Medulla oblongata (tissue), 1 donor: ENCODE measurements at regions not wholly inside any gene's neighbourhood (a gene's known extent, or its start where the extent isn't known, plus 50 kb on each side); places are given as distances from the start of the nearest gene placed in this dataset.

Experiments
- DNase-seq: peaks from one replicate; pipeline ENCODE4 v3.0.0-alpha.2; 2015; ENCODE audit errors: extremely low spot score

DNA sequence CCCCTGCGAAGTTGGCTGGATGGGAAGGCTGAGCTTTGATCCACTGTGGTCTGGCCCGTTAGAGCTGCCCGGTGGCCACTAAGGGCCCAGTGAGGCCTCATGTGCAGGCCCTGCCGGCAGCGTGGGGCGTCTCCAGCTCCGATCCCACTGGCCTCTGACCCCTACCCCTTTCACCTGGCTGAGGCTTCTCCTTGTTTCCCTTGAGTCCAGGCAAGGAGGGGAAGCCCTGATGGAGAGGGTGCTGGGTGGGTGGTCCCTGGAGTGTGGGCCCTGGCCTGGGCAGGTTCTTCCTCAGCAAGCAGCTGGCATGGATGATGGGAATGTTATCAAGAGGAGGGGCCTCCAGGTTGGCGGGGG is 356.8 kb downstream of the SEC14L1 start:
- no peak for DNase-seq

DNA sequence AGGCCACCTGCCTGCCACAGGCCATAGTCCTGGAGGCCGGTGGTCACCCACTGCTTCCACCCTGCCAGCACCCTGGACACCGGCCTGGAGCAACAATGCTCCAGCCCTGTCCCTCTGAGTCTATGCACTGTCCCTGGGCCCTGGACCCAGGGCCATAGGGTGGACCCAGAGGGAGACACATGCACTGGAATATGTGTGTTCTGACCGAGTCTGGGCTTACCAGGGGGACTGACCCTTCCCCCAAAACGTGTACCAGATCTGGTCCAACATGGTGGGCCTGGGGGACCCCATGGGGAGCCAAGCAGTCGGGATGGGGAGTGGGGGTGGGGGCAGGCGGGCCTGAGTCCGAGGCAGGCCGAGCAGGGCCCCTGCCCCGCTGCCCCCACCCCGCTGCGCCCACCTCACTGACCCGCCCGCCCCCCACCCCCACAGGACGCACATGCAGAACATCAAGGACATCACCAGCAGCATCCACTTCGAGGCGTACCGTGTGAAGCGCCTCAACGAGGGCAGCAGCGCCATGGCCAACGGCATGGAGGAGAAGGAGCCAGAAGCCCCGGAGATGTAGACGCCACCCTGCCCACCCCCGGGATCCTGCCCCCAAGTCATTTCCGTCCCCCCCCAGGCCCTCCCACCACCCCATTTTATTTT is 357.4 kb downstream of the SEC14L1 start:
- DNase-seq = no peak

DNA sequence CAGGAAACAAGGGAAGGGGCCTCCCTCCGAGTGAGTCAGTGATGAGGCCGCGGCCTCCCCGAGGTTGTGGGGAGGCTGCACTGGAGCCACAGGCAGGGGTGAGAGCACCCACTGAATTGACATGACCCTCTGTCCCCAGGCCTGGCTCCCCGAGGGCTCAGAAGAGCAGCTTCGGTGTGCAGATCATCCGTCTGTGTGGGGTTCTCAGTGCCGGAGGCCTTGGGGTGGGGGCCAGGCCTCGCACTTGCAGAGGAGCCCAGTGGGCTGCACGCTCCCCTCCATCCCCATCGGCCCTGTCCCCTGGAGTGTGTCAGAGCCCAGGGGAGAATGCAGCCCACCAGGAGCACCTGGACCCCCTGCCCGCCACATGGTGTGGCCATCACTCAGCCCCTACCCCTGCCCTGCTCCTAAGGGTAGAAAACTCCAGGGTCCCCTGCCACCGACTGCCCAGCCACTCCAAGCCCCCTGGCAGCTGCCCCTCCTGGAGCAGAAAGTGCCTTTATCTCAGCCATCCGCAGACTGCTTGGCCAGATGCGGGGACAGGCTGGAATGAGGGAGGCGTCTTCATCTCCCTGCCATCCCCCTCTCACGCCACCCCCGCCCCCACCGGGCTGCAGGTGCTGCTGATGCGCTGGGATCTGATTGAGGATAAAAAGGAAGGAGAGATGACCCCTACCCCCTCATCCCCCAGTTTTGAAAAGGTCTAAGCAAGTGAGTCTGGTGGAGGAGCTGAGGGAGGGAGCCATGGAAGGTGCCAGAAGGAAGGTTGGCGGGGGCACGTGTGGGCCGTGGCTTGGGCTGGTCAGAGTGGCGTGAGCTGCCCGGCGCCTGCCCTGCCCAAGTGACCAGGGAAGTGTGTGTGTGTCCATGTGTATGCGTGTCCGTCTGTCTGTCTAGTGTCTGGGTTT is 358.3 kb downstream of the SEC14L1 start:
- DNase-seq = no peak

DNA sequence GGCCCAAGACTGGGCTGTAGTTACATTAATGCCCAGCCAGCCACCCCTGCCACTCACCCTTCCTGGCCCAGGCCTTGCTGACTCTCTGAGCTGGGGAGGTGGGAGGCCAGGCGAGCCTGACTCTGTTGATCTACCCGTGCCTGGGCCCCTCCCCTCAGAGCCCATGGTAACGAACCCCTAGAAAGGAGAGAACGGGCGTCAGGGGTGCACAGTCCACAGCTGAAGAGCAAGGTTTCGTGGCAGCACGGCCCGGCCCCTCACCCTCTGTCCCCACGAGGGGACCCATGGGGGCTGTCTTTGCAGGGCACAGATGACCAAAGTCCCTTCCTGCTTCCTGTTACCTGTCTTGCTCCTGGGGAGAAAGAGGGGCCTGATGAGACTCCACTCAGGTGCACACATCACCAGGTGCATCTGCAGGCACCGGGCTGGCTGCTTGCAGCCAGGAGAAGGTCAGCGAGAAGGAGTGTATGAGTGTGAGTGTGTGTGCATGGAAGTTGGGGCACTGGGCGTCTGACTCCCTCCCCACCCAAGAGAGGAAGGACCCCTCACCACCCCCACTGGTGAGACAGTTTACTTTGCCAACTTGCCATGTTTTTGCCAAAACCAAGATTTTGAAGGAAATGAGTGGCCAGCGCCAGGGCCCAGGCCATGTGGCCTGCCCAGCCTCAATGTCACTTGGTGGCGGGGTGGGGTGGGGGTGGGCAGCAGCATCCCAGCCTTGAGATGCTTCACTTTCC is 359.1 kb downstream of the SEC14L1 start:
- no peak for DNase-seq

DNA sequence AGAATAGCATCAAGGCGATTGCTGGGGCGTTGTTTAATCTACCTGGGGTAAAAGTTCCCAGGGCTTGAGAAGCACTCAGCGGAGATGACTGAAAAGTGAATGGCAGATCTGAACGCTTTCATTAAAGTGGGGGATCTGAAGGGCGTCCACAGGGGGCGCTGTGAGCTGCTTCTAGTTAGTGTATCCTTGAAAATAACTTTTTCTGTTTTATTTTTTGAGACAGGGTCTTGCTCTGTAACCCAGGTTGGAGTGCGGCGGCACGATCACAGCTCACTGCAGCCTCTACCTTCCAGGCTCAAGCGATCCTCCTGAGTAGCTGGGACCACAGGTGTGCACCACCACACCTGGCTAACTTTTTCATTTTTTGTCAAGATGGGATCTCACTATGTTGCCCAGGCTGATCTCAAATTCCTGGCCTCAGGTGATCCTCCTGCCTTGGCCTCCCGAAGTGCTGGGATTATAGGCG is 360.4 kb downstream of the SEC14L1 start:
- no peak for DNase-seq

DNA sequence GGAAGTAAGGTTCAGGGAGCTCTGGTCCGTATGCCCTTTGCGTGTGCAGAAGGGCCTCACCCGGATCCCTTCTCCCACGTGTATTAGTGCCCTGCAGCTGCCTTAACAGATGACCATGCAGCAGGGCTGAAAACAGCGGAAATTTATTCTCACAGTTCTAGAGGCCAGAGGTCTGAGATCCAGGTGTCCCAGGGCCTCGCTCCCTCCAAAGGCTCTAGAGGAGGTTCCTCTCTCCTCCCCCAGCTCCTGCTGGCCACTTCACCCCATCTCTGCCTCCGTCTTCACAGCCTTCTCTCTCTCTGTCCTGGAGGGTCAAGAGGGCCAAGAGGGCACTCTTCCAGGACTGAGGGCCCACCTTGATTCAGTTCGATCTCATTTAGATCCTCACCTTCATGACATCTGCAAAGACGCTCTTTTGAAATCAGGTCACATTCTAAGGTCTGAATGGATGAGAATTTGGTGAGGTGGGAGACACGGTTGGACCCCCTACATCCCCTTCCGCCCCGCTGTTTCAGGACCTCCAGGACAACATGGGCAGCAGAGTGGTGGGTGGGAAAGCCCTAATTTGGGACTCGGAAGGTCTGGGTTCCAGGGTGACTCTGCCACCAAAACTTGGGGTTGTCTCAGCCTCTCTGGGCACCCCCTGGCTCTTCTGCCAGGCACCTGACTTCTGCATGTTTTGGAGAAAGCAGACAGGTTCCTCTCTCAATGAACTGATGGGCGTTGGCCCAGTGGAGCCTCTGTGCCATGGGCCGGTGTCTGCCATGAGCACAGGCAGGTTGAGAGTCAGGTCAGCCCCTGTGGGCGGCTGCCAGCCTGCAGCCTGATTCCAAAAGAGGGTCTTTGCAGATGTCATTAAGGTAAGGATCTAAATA is 361.2 kb downstream of the SEC14L1 start:
- no peak for DNase-seq

DNA sequence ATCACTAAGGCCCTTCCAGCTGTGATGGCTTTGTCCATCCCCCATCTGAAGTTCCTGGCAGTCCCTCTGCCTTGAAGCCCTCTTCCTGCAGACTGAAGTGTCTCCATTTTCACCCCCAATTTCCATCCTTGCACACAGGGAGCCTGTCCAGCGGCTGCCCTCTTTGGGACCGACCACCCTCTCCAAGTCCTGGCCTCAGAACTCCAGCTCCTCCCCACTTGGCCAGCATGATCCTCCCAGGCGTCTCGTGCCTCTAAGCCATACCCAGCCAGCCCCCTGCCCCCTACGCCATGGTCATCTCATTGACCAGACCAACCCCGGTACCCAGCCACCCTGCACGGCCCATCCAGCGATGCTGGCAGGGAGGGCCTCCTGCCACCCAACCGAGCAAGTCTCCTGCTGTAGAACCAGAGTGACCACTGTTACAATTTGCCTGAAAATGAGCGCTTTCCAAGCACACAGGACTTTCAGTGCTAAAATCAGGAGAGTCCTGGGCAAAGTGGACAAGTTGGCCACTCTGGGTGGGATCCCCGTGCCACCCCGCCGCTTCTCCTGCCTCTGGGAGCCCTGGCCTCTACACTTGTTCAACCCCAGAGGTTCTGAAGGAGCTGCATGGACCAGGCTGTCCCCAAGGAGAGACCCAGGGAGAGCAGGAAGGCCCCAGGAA is 362.0 kb downstream of the SEC14L1 start:
- no peak for DNase-seq

DNA sequence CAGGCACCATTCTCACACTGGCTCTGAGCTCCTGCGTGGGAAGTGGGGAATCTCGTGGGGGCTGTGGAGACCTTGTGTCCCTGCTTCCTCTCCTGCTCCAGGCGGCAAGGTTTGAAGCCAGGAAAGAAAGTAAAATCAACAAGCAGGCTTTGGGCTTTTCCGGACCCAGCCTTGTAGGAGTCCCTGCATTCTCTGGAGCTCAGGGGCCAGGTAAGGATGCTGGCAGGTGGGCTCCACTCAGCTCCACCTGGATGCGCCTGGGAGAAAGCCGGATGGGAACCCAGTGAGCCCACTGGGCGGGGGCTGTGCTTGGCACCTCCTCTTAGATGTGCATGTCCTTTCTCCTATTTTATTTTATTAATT is 362.5 kb downstream of the SEC14L1 start:
- DNase-seq = no peak

DNA sequence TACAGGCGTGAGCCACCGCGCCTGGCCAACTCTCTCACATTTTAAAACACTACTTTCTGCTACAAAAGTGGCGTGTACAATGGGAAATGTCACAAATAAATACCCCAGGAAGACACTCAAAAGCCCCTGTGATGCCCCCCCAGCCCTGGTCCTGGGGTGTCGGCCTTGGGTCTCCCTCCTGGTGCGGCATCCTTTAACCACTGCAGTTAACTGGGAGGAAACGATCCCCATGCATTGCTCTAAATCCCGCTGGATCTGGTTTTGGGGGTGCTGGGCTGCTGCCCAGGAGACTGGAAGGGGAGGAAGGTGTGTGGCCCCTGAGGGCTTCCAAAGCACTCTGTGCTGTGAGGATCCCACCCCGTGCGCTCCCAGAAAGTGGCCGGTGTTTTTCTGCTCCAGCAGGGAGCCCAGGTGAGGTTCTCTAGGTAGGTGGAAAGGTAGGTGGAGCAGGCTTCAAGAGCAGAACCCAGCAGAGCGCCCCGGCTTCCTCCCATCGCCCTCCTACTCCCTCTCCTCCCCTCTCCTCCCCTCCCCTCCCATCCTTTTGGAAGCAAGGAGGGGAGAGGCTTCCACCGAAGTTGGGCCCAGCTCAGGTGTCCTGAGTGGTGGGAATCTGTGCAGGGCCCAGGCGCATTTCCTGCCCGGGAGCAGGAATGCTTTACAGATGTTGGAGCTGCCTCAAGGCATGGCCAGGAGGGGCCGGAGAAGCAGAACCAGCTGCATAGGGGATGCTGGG is 363.3 kb downstream of the SEC14L1 start:
- DNase-seq = no peak

DNA sequence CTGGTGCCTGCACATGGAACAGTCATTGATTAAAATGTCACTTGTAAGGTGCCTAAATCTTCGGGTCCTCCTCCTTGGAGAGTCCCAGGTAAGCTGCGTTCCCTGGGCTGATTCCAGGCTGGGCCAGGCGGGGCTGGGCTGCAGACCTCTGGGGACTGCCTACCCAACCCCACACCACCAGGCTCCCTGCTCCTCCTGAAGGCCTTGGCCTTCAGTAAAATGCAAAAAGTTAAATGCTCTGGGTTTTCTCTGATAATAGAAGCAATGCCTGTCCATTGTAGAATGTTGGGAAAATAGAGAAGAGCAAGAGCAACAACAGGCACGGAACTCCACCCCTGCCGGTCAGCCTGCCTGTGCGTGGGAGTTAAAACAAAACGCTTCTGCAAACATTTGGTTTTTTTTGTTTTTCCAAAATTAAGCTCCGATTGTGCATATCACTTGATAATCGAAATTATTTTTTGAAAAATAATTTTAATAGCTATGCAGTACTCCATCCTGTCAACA is 363.9 kb downstream of the SEC14L1 start:
- DNase-seq = no peak

DNA sequence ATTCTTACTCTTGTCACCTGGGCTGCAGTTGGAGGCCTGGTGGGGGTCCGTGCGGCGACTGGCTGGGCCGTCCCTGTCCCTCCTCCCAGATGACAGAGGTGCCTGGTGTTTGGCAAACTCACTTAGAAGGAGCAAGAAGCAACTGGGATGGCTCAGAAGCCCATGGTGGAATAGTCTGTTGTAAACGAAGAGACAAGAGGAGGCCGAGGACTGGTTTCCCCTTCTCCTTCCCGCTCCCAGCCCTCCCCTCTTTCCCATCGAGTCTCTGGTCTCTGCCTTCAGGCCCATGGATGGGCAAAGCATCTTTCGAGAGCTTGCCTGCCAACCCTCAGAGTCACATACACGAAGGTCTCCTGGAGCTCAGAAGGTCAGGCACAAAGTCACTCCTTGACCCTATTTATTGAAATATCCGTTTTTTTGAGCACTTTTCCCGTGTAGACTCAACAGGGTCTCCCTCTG is 364.4 kb downstream of the SEC14L1 start:
- DNase-seq = no peak

DNA sequence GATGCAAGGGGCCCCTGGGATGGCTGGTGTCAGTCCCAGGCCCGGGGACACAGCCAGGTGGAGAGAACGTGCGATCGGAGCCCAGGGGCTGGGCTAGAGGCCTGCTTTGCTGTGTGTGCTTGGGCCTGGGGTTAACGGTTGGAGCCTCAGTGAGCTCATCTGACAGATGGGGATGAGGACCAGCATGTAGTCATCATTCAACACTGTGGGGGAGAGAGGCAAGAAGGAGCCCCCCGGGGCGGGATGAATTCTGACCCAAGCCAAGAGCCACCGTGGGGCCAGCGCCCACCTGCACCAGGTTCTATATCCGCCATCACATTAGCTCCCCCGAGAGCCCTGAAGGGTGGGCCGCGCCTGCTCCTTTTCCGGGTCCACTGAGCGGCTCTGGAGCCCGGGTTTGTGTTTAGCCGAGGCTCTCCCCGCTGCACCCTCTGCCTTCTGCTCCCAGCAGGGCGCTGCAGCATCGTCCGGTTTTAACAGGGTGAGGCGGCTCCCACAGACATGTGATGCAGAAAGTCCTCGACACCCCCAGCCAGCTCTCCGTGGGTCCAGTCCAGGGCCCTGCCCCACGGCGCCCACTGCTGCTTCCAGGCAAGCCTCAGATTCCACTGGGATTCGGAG is 365.7 kb downstream of the SEC14L1 start:
- no peak for DNase-seq

DNA sequence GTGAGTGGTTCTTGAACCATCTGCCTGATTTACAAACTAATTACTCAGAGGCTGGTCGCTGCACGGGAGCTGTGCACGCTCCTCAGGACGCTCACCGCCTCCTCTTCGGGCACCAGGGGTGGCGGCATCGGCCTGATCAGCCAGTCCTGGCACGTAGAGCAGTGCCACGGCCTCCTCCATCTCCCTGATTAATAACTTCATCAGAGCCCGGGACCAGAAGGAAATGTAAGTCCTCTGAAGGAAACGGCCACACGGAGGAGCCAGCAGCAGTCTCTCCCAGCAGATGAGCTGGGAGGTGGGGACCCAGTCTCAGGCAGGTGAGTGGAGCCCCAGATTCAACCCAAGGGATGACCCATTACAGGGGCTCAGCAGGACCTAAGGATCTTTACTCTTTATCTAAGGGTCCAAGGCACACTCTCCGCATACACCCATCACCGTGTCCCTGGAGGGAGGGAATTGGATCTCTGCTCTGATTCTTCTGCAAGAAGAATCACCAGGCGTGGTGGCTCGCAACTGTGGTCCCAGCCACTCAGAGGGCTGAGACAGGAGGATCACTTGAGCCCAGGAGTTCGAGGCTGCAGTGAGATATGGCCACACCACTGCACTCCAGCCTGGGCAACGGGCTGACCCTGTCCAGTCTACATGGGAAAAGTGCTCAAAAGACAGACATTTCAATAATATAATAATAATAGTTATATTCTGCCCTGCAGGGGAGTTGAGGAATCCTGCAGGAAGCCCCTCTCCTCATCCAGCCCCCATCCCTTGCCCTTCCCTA is 366.5 kb downstream of the SEC14L1 start:
- DNase-seq = no peak

DNA sequence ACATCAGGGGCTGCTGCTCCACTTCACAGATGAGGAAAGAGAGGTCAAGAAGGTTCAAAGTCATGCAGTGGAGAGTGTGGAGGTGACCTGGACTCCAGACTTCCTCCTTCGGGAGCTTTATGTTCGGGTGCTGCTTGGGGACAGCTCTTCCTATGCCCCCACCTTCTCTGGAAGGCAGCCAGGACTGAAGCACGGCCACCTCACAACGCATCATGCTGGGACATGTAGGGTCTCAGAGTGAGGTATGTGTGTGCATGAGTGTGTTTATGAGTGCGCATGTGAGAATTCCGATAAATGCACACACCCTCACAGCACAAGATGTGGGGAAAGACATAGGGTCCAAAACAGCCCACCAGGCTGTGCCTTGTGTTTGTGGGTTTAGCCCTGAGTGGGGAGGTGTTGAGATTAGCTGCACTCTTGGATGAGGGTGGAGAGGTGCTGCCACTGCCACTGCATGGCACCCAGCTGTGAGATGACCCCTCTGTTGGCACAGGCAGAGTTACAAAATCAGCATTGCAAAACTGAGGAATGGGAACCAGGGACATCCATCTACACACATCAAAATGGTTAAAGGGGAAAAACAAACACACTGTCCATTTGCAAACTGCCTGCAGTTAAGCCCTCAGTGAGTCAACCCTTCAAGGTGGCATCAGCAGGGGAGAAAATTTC is 367.4 kb downstream of the SEC14L1 start:
- no peak for DNase-seq

DNA sequence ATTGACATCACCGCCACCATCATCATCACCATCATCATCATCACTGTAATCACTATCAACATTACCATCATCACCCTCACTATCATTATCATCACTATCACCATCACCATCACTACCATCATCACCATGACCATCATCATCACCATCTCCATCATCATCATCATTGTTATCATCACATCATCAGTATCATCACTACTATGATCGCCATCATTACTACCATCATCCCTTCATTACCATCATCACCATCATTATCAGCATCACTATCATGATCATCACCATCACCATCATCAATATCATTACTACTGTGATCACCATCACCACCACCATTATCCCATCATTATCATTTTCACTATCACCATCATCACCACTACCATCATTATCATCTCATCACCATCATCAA is 368.3 kb downstream of the SEC14L1 start:
- no peak for DNase-seq

DNA sequence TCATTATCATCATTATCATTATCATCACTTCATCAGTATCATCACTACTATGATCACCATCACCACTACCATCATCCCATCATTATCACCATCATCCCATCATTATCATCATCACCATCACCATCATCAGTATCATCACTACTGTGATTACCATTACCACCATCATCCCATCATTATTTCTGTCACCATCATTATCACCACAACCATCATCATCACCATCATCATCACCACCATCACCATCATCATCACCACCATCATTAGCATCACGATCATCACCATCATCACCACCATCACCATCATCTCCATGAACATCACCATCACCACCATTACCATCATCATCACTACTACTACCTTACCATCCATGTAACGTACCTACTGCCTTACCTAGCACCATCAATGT is 368.8 kb downstream of the SEC14L1 start:
- no peak for DNase-seq

DNA sequence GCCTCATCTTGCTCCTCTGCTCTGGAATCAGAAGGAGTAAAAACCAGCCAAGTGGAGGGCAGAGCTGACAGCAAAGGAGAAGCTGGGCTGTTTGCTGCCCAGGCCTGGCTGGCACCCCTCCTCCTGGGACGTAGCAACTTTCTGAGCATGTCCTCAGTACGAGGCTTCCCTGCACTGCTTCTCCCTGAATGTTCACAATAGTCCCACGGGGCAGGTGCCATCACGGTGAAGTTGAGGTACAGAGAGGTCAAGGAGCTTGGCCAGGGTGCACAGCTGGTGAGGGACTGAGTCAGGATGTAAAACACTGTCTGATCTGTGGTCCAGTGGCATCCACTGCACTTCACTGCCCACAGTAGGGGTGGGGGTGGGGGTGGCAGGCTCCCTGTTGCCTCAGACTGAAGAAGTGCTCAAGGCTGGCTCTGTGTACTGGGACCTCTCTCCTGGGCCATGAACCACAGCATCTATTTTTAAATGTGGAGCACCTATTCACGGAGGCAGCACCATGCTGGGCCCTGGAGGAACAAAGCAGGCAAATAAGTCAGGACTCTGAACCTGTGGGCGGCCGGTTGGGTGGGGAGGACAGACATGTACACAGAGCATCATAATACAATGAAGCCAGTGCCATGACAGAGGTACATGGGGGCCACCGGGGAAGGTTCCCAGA is 369.5 kb downstream of the SEC14L1 start:
- DNase-seq = no peak
